IgD-negative memory B cell (primary cell): ENCODE measurements at regions not wholly inside any gene's neighbourhood (a gene's known extent, or its start where the extent isn't known, plus 50 kb on each side); places are given as distances from the start of the nearest gene placed in this dataset.

Source experiments
- H3K27ac Mint-ChIP-seq, 3 donors: one replicate each; pipeline ENCODE4 v1.8.0; 2020 to 2022; ENCODE audit warnings: mild to moderate bottlenecking in 3 of 3, mixed read lengths in 3 of 3, moderate library complexity in 1 of 3
- H3K27me3 Mint-ChIP-seq: one replicate; pipeline ENCODE4 v1.8.0; 2021; ENCODE audit warnings: mixed read lengths
- H3K36me3 Mint-ChIP-seq: one replicate; pipeline ENCODE4 v1.8.0; 2020; ENCODE audit warnings: mild to moderate bottlenecking, mixed read lengths
- H3K4me1 Mint-ChIP-seq, 3 donors: one replicate each; pipeline ENCODE4 v1.8.0; 2020 to 2022; ENCODE audit warnings: mixed read lengths in 3 of 3, mild to moderate bottlenecking in 1 of 3
- H3K4me3 Mint-ChIP-seq, 4 donors: one replicate each; pipeline ENCODE4 v1.8.0; 2020 to 2022; ENCODE audit warnings: mild to moderate bottlenecking in 4 of 4, mixed read lengths in 4 of 4, moderate library complexity in 3 of 4
- H3K9me3 Mint-ChIP-seq, 3 donors: one replicate each; pipeline ENCODE4 v1.8.0; 2020 to 2021; ENCODE audit warnings: mixed read lengths in 3 of 3, mild to moderate bottlenecking in 1 of 3

DNA sequence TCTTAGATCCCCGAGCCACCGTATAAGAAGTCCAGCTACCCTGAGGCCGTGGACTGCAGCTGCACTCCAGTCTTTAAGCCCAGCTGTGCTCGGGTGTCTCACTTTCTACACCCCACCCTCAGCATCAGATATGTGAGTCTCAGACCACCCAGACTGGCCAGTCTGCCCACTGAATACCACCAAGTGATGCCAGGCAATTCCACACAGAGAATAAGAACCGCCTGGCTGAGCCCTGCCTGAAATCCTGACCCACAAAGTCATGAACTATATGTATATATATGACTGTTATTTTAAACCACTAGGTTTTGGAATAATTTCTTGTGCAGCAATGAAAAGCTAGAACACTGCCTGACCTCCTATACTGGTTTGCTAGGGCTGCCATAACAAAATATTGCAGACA is 106.7 kb downstream of the FOXF2 start:
- no peaks in the 10 kb centered on the region for H3K36me3 Mint-ChIP-seq
- H3K4me1 Mint-ChIP-seq, result no peaks in the 10 kb centered on the region
- no peaks in the 10 kb centered on the region for H3K27me3 Mint-ChIP-seq
- peaks cover 0 to 1% (median 0%) of the 10 kb centered on the region in 3 donors for H3K9me3 Mint-ChIP-seq
- H3K27ac Mint-ChIP-seq, result no peak overlapping the region
- H3K4me3 Mint-ChIP-seq, result no peak overlapping the region

DNA sequence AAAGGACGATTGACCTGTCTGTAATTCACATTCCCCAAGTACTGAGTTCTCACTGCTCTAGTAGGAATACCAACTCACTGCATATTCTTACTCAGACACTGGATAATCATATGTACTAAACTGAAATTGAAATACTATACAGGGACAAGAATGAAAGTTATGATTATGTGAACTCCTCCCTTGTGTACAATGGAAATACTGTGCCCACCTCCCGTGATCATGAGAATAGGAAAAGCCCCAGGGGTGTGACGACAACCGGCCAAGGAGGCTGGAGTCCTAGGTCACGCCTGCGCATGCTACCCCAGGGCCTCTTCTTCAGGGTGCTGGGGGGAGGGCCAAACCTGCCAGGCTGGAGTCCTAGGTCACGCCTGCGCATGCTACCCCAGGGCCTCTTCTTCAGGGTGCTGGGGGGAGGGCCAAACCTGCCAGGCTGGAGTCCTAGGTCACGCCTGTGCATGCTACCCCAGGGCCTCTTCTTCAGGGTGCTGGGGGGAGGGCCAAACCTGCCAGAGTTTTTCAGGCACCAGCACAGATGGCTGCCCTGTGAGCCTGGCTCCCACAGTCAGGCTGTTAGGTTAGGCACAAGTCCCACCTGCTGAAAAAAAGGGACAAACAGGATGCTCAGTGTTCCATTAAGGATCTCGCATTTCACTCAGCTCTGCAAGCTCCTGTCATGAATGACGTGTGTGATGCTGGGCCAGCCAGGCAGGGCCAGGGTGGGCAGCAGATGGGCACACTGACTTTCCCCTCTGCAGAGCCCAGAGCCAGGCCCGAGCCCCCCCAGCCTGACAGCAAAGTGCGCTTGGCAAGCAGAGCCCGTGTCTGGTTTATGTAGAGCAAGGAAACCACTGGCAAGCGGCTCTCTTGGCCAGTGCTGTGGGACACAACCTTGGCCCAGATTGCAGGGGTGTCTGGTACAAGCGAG is 107.7 kb downstream of the FOXF2 start:
- no peak overlapping the region for H3K4me3 Mint-ChIP-seq
- no peaks in the 10 kb centered on the region for H3K27me3 Mint-ChIP-seq
- no peak overlapping the region for H3K27ac Mint-ChIP-seq
- no peaks in the 10 kb centered on the region for H3K36me3 Mint-ChIP-seq
- H3K4me1 Mint-ChIP-seq, result no peaks in the 10 kb centered on the region
- peaks cover 0 to 1% (median 0%) of the 10 kb centered on the region in 3 donors for H3K9me3 Mint-ChIP-seq

DNA sequence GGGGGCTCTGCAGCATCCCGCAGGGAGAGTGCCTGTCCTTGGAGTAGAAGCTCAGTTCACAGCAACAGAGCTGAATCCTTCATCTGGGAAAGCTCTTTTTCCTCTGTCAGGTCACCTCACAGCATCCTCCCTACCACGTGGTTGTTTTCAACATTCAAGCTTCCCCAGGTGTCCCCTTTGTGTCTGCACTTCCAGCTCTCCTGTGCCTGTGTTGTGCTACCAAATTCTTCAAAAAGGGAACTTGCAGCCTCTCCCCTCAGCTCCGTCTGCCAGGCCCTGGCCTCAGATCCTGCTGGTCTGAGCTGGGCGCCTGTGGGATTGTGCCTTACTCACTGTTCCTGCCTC is 108.4 kb downstream of the FOXF2 start:
- Mint-ChIP-seq H3K27me3 (no peaks in the 10 kb centered on the region), H3K36me3 (no peaks in the 10 kb centered on the region), H3K4me1 (no peaks in the 10 kb centered on the region), H3K9me3 (peaks cover 0 to 1% (median 0%) of the 10 kb centered on the region in 3 donors), H3K4me3 (peak overlapping the region in 1 of 4 donors; percentile 56), H3K27ac (no peak overlapping the region)

DNA sequence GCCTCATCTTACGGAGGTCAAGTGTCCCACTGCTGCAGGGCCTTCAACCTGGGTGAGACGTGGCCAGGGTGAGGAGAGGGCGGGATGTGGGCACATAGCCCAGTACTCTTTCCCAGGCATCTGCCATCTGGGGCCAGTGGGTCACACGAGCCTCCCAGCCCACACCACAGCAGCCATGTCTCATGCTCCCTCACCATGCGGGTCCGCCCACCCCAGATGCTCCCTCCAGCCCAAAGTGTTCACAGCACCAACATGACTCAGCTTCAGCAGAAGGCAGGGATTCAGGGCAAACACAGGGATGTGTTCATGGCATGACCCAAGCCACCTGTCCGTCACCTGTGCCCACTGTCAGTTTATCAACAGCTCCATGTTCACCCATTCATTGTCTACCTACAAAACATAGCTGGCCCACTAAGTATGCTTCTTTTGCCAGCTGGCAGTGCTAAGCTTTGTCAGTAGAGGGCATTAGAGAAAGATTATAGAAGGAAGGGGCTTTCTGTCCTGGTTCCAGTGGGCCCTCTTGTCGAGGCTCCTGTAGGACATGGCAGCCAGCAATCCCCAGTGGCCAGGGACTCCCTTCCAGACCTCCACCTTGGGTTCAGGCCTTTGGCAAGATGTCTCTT is 109.2 kb downstream of the FOXF2 start:
- no peak overlapping the region for H3K4me3 Mint-ChIP-seq
- no peak overlapping the region for H3K27ac Mint-ChIP-seq
- no peaks in the 10 kb centered on the region for H3K36me3 Mint-ChIP-seq
- peaks cover 0 to 1% (median 0%) of the 10 kb centered on the region in 3 donors for H3K9me3 Mint-ChIP-seq
- no peaks in the 10 kb centered on the region for H3K27me3 Mint-ChIP-seq
- no peaks in the 10 kb centered on the region for H3K4me1 Mint-ChIP-seq

DNA sequence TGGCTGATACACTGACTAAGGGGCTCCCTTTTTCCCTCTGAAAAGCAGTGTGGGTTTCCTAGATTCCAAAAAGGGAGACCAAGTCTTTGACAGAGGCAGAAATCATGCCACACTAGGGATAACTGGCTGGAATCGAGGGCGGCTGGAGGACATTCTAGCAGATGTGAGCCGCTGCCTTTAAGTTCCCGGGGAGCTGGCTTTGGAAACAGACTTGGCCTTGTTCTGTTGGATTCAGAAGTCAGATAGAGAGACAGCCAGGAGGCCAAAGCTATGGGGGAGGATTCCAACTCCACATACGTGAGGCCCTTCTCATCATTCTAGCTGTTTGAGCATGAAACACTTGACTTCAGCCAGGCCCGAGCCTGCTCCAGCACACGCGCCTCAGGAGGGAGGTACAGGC is 109.9 kb upstream of the FOXC1 start:
- Mint-ChIP-seq H3K9me3 (peaks cover 0 to 1% (median 0%) of the 10 kb centered on the region in 3 donors), H3K4me1 (no peaks in the 10 kb centered on the region), H3K36me3 (no peaks in the 10 kb centered on the region), H3K27me3 (no peaks in the 10 kb centered on the region), H3K4me3 (no peak overlapping the region), H3K27ac (no peak overlapping the region)

DNA sequence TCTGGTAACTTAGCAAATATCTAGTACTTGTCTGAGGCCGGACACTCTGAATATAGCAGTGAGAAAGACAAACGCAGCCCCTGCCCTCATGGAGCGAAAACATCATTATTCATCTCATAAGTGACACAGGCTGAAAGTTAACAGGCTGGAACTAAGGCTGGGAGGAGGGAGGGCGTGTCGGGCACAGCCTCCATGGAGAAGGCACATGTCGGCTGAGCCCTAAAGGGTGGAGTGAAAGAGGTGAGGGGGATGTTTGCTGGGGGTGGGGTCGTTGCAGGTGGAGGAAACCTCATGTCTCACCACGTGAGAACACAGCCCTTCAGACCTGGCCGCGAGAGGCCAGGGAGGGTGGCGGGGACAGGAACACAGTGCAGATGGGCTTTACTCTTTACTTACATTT is 108.8 kb upstream of the FOXC1 start:
- Mint-ChIP-seq H3K27me3 (no peaks in the 10 kb centered on the region), H3K27ac (peak overlapping the region in 1 of 3 donors; percentile 41), H3K4me1 (no peaks in the 10 kb centered on the region), H3K4me3 (no peak overlapping the region), H3K9me3 (peaks cover 0 to 1% (median 0%) of the 10 kb centered on the region in 3 donors), H3K36me3 (no peaks in the 10 kb centered on the region)

DNA sequence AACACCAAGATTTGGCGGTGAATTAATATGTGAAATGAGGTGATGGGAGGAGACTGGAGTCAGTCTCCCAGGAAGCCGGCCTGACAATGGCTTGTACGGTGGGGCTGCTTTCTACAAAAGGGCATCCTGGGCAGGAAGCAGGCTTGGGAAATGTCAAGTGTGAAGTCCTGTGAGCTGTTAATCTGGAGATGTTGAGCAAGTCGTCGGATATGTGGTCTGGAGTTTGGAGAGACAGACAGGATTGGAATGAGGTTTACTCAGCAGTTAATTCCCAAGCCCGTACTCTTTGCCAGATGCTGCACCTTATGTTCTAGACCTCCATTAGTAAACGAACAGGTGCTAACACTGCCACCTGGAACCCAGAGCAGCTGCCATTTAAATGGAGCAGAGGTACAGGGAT is 107.7 kb upstream of the FOXC1 start:
- no peak overlapping the region for H3K27ac Mint-ChIP-seq
- H3K9me3 Mint-ChIP-seq, result no peaks in the 10 kb centered on the region
- no peak overlapping the region for H3K4me3 Mint-ChIP-seq
- no peaks in the 10 kb centered on the region for H3K27me3 Mint-ChIP-seq
- H3K36me3 Mint-ChIP-seq, result no peaks in the 10 kb centered on the region
- H3K4me1 Mint-ChIP-seq, result no peaks in the 10 kb centered on the region

DNA sequence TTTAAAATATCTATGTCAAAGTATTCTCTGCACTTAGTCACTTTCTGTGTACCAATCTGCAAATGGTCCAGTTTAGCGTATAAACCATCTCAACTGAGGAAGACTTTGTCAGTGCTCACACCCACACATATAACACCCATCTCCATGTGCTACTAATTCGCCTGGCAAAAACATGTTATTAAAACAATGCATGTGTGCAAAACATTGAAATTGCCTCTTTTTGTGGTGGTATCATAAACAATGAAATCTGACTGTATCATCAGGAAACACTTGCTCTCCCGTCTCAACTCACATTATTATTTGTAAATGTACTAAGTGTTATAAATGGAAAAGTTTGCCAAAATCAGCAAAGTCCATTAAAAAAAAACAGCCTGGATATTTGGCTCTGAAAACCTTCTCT is 105.9 kb upstream of the FOXC1 start:
- H3K27ac Mint-ChIP-seq, result no peak overlapping the region
- peaks cover 2% of the 10 kb centered on the region for H3K27me3 Mint-ChIP-seq

DNA sequence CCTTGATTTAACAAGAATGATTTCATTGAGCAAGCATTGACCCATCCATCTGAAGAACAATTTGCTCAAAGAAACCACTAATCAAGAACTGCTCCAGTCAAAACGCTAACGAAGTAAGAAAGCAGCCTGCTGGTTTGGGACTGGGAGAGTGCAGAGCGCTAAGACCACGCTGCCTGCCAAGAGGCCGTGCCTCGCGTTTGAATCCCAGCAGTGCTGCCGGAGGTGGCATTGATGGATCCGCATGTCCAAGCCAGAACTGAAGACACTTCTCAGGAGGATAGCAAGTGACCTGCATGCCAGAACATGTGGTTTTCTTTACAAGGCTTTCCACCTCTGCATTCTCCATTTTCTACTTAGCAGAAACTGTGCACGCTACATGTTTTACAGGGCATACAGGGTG is 105.2 kb upstream of the FOXC1 start:
- Mint-ChIP-seq H3K27me3 (peaks cover 2% of the 10 kb centered on the region), H3K27ac (no peak overlapping the region), H3K4me1 (no peaks in the 10 kb centered on the region), H3K36me3 (no peaks in the 10 kb centered on the region), H3K9me3 (peaks cover 0 to 8% (median 2%) of the 10 kb centered on the region in 3 donors), H3K4me3 (no peak overlapping the region)

More for the DNA sequence above, 105.9 kb upstream of the FOXC1 start:
- no peaks in the 10 kb centered on the region for H3K36me3 Mint-ChIP-seq
- H3K4me3 Mint-ChIP-seq, result no peak overlapping the region
- H3K9me3 Mint-ChIP-seq, result peaks cover 0 to 2% (median 0%) of the 10 kb centered on the region in 3 donors
- no peaks in the 10 kb centered on the region for H3K4me1 Mint-ChIP-seq

DNA sequence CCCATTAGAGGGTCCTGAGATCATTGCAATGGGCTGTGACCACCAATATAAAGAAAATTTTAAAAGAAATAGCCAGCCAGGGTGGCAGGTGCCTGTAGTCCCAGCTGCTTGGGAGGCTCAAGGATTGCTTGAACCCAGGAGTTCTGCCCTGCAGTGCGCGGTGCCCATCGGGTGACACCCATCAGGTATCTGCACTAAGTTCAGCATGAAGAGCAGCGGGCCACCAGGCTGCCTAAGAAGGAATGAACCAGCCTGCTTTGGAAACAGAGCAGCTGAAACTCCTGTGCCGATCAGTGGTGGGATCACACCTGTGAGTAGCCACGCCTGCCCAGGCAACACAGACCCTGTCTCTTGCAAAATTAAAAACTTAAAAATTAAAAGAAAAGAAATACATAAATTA is 102.5 kb upstream of the FOXC1 start:
- H3K36me3 Mint-ChIP-seq, result no peaks in the 10 kb centered on the region

DNA sequence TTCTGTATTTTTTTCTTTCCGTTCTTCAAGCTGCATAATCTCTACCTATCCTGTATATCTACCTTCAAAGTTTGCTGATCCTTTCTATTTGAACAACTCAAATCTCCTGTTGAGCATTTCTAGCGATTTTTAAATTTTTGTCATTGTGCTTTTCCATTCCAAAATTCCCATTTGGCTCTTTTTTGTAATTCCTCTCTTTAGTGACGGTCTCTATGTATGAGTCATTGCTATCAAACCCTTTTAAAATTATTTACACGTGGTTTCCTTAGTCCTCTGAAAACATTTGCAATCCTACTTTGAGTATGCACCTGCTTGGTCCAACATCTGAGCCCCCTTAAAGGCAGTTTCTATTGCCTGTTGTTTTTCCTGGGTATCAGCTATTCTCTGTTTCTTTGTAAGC is 100.5 kb upstream of the FOXC1 start:
- H3K36me3 Mint-ChIP-seq, result no peaks in the 10 kb centered on the region
- H3K4me3 Mint-ChIP-seq, result no peak overlapping the region
- no peak overlapping the region for H3K27ac Mint-ChIP-seq
- H3K27me3 Mint-ChIP-seq, result peaks cover 2% of the 10 kb centered on the region
- no peaks in the 10 kb centered on the region for H3K4me1 Mint-ChIP-seq
- peaks cover 0 to 14% (median 4%) of the 10 kb centered on the region in 3 donors for H3K9me3 Mint-ChIP-seq

More for the DNA sequence above, 102.5 kb upstream of the FOXC1 start:
- no peaks in the 10 kb centered on the region for H3K4me1 Mint-ChIP-seq
- H3K9me3 Mint-ChIP-seq, result peaks cover 0 to 14% (median 4%) of the 10 kb centered on the region in 3 donors
- H3K27me3 Mint-ChIP-seq, result peaks cover 2% of the 10 kb centered on the region
- H3K27ac Mint-ChIP-seq, result no peak overlapping the region
- no peak overlapping the region for H3K4me3 Mint-ChIP-seq

DNA sequence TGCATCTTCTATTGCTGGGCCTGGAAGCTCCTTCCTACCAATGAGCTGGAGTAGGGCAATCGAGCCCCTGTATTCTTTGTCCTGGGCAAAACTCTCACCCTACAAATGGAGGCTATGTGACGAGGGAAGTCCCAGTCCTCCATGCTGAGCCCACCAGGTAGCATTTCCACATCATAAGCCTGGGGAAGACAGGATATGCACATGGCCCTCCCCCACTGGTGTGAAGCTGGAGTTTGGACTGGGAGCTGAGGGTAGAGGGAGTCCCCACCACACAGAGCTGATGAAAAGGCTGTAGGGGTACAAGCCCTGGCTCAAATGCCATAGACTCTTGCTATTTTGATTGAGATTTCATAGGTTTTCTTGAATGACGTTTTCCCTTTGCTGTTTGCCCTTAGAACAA is 99.5 kb upstream of the FOXC1 start:
- H3K27me3 Mint-ChIP-seq, result peaks cover 2% of the 10 kb centered on the region
- no peak overlapping the region for H3K4me3 Mint-ChIP-seq
- H3K27ac Mint-ChIP-seq, result no peak overlapping the region
- H3K9me3 Mint-ChIP-seq, result peaks cover 0 to 14% (median 4%) of the 10 kb centered on the region in 3 donors
- H3K4me1 Mint-ChIP-seq, result no peaks in the 10 kb centered on the region
- H3K36me3 Mint-ChIP-seq, result no peaks in the 10 kb centered on the region

DNA sequence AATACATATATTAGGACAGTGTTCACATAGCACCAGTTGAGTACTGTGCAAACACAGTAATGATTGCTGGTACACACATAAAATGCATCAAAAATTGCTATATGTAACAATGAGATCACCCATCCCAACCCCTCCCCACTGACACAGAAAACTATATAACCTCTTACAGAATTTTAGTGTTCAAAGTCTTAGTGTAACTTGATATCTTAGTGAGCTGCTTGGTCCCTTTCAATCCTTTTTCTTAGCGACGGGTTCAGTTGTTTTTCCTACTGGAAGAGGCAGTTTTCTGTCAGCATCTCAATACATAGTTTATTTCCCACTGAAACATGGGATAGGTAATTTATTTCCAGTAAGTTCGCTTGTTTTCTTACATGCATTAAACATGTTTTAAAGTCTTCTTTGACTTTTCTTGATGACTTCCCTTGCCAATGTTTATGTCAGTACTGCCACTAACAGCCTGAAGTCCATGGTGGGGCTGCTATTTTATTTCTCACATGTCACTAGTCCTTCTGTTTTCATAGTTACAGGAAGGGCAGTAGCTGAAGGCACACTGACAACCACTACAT is 96.4 kb upstream of the FOXC1 start:
- Mint-ChIP-seq H3K27ac (no peak overlapping the region), H3K4me1 (no peaks in the 10 kb centered on the region), H3K4me3 (peak overlapping the region in 1 of 4 donors; percentile 39), H3K9me3 (peaks cover 0 to 14% (median 4%) of the 10 kb centered on the region in 3 donors), H3K27me3 (peaks cover 5% of the 10 kb centered on the region), H3K36me3 (no peaks in the 10 kb centered on the region)

DNA sequence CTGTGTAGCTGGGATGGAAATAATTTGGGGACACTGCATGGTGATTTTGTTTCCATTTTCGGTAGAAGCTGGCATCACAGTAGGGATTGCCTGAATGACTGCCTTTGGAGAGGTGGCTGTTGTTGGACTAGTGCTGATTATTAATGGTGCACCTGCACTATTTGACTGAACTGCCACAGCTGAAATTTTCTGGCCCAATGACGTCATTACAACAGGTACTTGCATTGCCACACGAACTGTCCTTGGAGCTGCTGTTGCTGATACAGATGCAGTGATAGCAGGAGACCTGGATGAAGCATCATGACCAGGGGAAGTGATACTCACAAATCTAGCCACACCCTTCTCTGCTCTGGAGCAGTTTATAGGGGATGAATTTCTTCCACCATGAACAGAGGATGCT is 95.6 kb upstream of the FOXC1 start:
- Mint-ChIP-seq H3K9me3 (peaks cover 0 to 10% (median 3%) of the 10 kb centered on the region in 3 donors), H3K27ac (peak overlapping the region in 1 of 3 donors; percentile 19), H3K27me3 (peaks cover 5% of the 10 kb centered on the region), H3K36me3 (no peaks in the 10 kb centered on the region), H3K4me3 (no peak overlapping the region), H3K4me1 (no peaks in the 10 kb centered on the region)

DNA sequence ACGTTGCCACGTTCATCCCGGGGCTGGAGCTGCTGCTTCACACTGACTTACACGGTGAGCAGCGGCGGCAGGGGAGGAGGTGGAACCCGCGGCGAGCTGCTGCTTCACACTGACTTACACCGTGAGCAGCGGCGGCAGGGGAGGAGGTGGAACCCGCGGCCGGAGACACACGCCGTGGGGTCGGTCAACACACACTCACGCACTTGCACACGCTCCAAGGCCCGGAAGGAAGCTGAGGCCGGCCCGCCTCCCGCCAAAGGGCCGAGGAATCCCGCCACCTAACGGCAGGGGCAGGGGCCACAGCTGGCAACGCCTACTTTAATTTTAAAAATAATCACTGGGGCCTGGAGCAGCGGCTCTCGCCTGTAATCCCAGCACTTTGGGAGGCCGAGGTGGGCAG is 94.4 kb upstream of the FOXC1 start:
- Mint-ChIP-seq H3K27ac (no peak overlapping the region), H3K4me3 (no peak overlapping the region), H3K4me1 (no peaks in the 10 kb centered on the region), H3K27me3 (peaks cover 9% of the 10 kb centered on the region), H3K9me3 (peaks cover 0 to 4% (median 3%) of the 10 kb centered on the region in 3 donors), H3K36me3 (no peaks in the 10 kb centered on the region)
